Spleen (tissue), 11 donors: ENCODE measurements at regions not wholly inside any gene's neighbourhood (a gene's known extent, or its start where the extent isn't known, plus 50 kb on each side); places are given as distances from the start of the nearest gene placed in this dataset.

Experiments
- DNase-seq: peaks from one replicate; pipeline ENCODE4 v3.0.0-alpha.2; 2020
- H3K27ac ChIP-seq, 8 donors: fragments of 200-600 bp; sonication (generic) in 7 of 8; 1 replicate in 4 of 8; 2 replicates in 4 of 8; pipeline versions ENCODE4 v1.5.0 to v1.8.0; 2016 to 2021; ENCODE audit warnings: inconsistent platforms in 4 of 8, mild to moderate bottlenecking in 4 of 8, moderate library complexity in 1 of 8
- H3K27me3 ChIP-seq, 7 donors: fragments of 200-600 bp; sonication (generic) in 6 of 7; replicated peaks in 1 of 7; 1 replicate in 4 of 7; 2 replicates in 3 of 7; pipeline versions ENCODE4 v1.5.0 to v1.8.0; 2016 to 2021; ENCODE audit warnings: inconsistent platforms in 3 of 7, mild to moderate bottlenecking in 1 of 7
- H3K36me3 ChIP-seq, 6 donors: fragments of 200-600 bp; sonication (generic) in 5 of 6; 1 replicate in 4 of 6; 2 replicates in 2 of 6; pipeline versions ENCODE4 v1.5.0 to v1.8.0; 2016 to 2021; ENCODE audit warnings: inconsistent platforms in 2 of 6
- H3K4me1 ChIP-seq, 6 donors: fragments of 200-600 bp; sonication (generic) in 5 of 6; 1 replicate in 3 of 6; 2 replicates in 3 of 6; pipeline versions ENCODE4 v1.5.0 to v1.8.0; 2016 to 2021; ENCODE audit warnings: inconsistent platforms in 3 of 6
- H3K4me3 ChIP-seq, 8 donors: fragments of 200-600 bp; sonication (generic) in 7 of 8; 1 replicate in 4 of 8; 2 replicates in 4 of 8; pipeline versions ENCODE4 v1.5.0 to v1.8.0; 2016 to 2021; ENCODE audit warnings: inconsistent platforms in 4 of 8, mild to moderate bottlenecking in 4 of 8, moderate library complexity in 2 of 8
- H3K9me3 ChIP-seq, 8 donors: fragments of 200-600 bp; sonication (generic) in 7 of 8; 1 replicate in 4 of 8; 2 replicates in 4 of 8; pipeline versions ENCODE4 v1.5.0 to v1.8.0; 2016 to 2021; ENCODE audit warnings: inconsistent platforms in 4 of 8
- CTCF ChIP-seq, 11 experiments: fragments of 200-600 bp in 7 of 11; fragments of 450-650 bp in 4 of 11; sonication (generic) in 4 of 11; IDR thresholded peaks in 8 of 11; conservative IDR thresholded peaks in 3 of 11; 1 replicate in 7 of 11; 2 replicates in 4 of 11; pipeline versions ENCODE4 v1.4.0 to v1.8.0; 2016 to 2021; ENCODE audit warnings: antibody characterized with exemption in 11 of 11, inconsistent platforms in 4 of 11, mild to moderate bottlenecking in 1 of 11
- POLR2A ChIP-seq, 3 donors: fragments of 450-650 bp; IDR thresholded peaks; one replicate each; pipeline ENCODE4 v1.5.1; 2017; ENCODE audit warnings: antibody characterized with exemption in 3 of 3, mild to moderate bottlenecking in 1 of 3
- POLR2AphosphoS5 ChIP-seq, 3 donors: sonication (generic); formaldehyde crosslinking; IDR thresholded peaks; one replicate each; pipeline ENCODE4 v1.5.1; 2017; ENCODE audit warnings: antibody characterized with exemption in 3 of 3
- WGBS, 5 donors: extraction: QIAGEN DNeasy Blood & Tissue Kit in 3 of 5; methylation state at CpG; one replicate each; pipeline versions ENCODE4 v1.1.5 to v1.1.7; 2013 to 2018; 5-methylcytosine and 5-hydroxymethylcytosine counted together
- intact Hi-C: fragments of 100-400 bp; cut with DNase I; formaldehyde crosslinking; loops from one replicate; pipeline ENCODE4 v1.15.0; 2023; ENCODE audit warnings: low total_unique reads
- donor health status: healthy with polysubstance abuse.
- donor health status: DM: no; HTN: no; CAD: no; lungs with moderate emphysema.
- donor health status: DM: no; HTN: no; CAD: no.
- donor health status: Bipolar disorder and iron deficiency.
- donor health status: healthy.
- donor health status: DM: no; HTN: no; CAD: no.
- donor health status: DM: yes; HTN: yes; CAD: no.

GRCh38 chr20:37619496-37619895, 74.3 kb upstream of the CTNNBL1 start:
- peaks cover 0 to 4% (median 0%) of the 10 kb centered on the region in 8 donors for H3K9me3 ChIP-seq
- H3K27me3 ChIP-seq: peaks cover 0 to 64% (median 0%) of the 10 kb centered on the region in 7 donors
- intact Hi-C loops: no loop called here
- TF ChIP-seq POLR2AphosphoS5 (IDR thresholded peaks at IDR 0.05) (no peak), POLR2A (IDR thresholded peaks at IDR 0.05) (no peak), CTCF (IDR thresholded peaks at IDR 0.05 in 8 of 11, conservative IDR thresholded peaks at IDR 0.05 in 3 of 11) (no peak)
- H3K4me3 ChIP-seq: no peak overlapping the region
- no peaks in the 10 kb centered on the region for H3K4me1 ChIP-seq
- H3K36me3 ChIP-seq: no peaks in the 10 kb centered on the region
- H3K27ac ChIP-seq: no peak overlapping the region
- WGBS, 5 donors: 53 to 94% (median 69%) methylated on average over 2 of the region's 2 CpGs
- no peak for DNase-seq

- no peak overlapping the region for H3K4me3 ChIP-seq
- TF ChIP-seq CTCF (IDR thresholded peaks at IDR 0.05 in 8 of 11, conservative IDR thresholded peaks at IDR 0.05 in 3 of 11) (peak in 1 of 11 experiments; percentile 16), POLR2A (IDR thresholded peaks at IDR 0.05) (no peak)
- no peaks in the 10 kb centered on the region for H3K4me1 ChIP-seq
- peaks cover 0 to 31% (median 0%) of the 10 kb centered on the region in 7 donors for H3K27me3 ChIP-seq
- no peaks in the 10 kb centered on the region for H3K36me3 ChIP-seq
- intact Hi-C loops: no loop called here
- 6 to 57% (median 22%) methylated on average over 2 of the region's 2 CpGs for WGBS, 5 donors
- peaks cover 0 to 4% (median 0%) of the 10 kb centered on the region in 8 donors for H3K9me3 ChIP-seq
- no peak overlapping the region for H3K27ac ChIP-seq
- no peak for DNase-seq
Measured at GRCh38 chr20:37616110-37616425, 77.8 kb upstream of the CTNNBL1 start.

- H3K4me1 ChIP-seq: no peaks in the 10 kb centered on the region
- TF ChIP-seq CTCF (IDR thresholded peaks at IDR 0.05 in 8 of 11, conservative IDR thresholded peaks at IDR 0.05 in 3 of 11) (peak in 8 of 11 experiments; percentile 29 to 82 (median 72)), POLR2A (IDR thresholded peaks at IDR 0.05) (no peak)
- WGBS, 5 donors: 39 to 51% (median 44%) methylated on average over 5 of the region's 5 CpGs
Measured at GRCh38 chr20:37615340-37616109, 78.3 kb upstream of the CTNNBL1 start.

GRCh38 chr20:37611852-37612251, 82.0 kb upstream of the CTNNBL1 start:
- 79 to 91% (median 88%) methylated on average over 1 of the region's 1 CpG for WGBS, 5 donors
- H3K4me3 ChIP-seq: no peak overlapping the region
- TF ChIP-seq POLR2AphosphoS5 (IDR thresholded peaks at IDR 0.05) (no peak), CTCF (IDR thresholded peaks at IDR 0.05 in 8 of 11, conservative IDR thresholded peaks at IDR 0.05 in 3 of 11) (no peak)
- H3K27ac ChIP-seq: no peak overlapping the region
- H3K4me1 ChIP-seq: no peaks in the 10 kb centered on the region
- no peak for DNase-seq
- peaks cover 0 to 26% (median 0%) of the 10 kb centered on the region in 7 donors for H3K27me3 ChIP-seq
- H3K36me3 ChIP-seq: no peaks in the 10 kb centered on the region
- H3K9me3 ChIP-seq: peaks cover 0 to 4% (median 0%) of the 10 kb centered on the region in 8 donors
- intact Hi-C loops: no loop called here

More at GRCh38 chr20:37615340-37616109, 78.3 kb upstream of the CTNNBL1 start:
- no peak overlapping the region for H3K4me3 ChIP-seq
- peaks cover 0 to 25% (median 0%) of the 10 kb centered on the region in 7 donors for H3K27me3 ChIP-seq
- peaks cover 0 to 4% (median 0%) of the 10 kb centered on the region in 8 donors for H3K9me3 ChIP-seq
- DNase-seq: no peak
- no peak overlapping the region for H3K27ac ChIP-seq
- intact Hi-C loops: no loop called here
- no peaks in the 10 kb centered on the region for H3K36me3 ChIP-seq
